Stomach (tissue), 8 donors: ENCODE measurements at regions not wholly inside any gene's neighbourhood (a gene's known extent, or its start where the extent isn't known, plus 50 kb on each side); places are given as distances from the start of the nearest gene placed in this dataset.
A peak's percentile ranks its signal among the peaks of the same experiment; 100 is the strongest.

Source experiments
- DNase-seq, 2 donors: peaks; one replicate each; pipeline versions ENCODE4 v3.0.0 to v3.0.0-alpha.2; 2013 to 2019
- H3K27ac ChIP-seq, 5 donors: fragments of 200-600 bp in 4 of 5; sonication (generic) in 4 of 5; one replicate each; pipeline ENCODE4 v1.5.1; 2013 to 2019; ENCODE audit warnings: mild to moderate bottlenecking in 1 of 5, moderate library complexity in 1 of 5
- H3K27me3 ChIP-seq, 3 donors: fragments of 200-600 bp; sonication (generic); one replicate each; pipeline ENCODE4 v1.5.1; 2017 to 2019; ENCODE audit warnings: mixed run types in 1 of 3
- H3K36me3 ChIP-seq, 4 donors: fragments of 200-600 bp; sonication (generic); 1 replicate in 3 of 4; 2 replicates in 1 of 4; pipeline ENCODE4 v1.5.1; 2016 to 2019
- H3K4me1 ChIP-seq, 4 donors: fragments of 200-600 bp; sonication (generic); one replicate each; pipeline ENCODE4 v1.5.1; 2016 to 2019
- H3K4me3 ChIP-seq, 4 donors: fragments of 200-600 bp; sonication (generic) in 3 of 4; one replicate each; pipeline ENCODE4 v1.5.1; 2016 to 2019; ENCODE audit warnings: mild to moderate bottlenecking in 1 of 4
- H3K9me3 ChIP-seq, 4 donors: fragments of 200-600 bp; sonication (generic); one replicate each; pipeline ENCODE4 v1.5.1; 2016 to 2019
- EP300 ChIP-seq: sonication (generic); formaldehyde crosslinking; IDR thresholded peaks from one replicate; pipeline ENCODE4 v1.6.1; 2017; ENCODE audit warnings: antibody characterized with exemption
- POLR2A ChIP-seq, 4 donors: fragments of 450-650 bp; IDR thresholded peaks; one replicate each; pipeline ENCODE4 v1.6.1; 2016; ENCODE audit warnings: antibody characterized with exemption in 4 of 4, control low read depth in 2 of 4, mild to moderate bottlenecking in 1 of 4, moderate library complexity in 1 of 4
- POLR2AphosphoS5 ChIP-seq, 3 donors: sonication (generic); formaldehyde crosslinking; IDR thresholded peaks; one replicate each; pipeline ENCODE4 v1.6.1; 2016; ENCODE audit warnings: antibody characterized with exemption in 3 of 3
- WGBS, 5 donors: extraction: QIAGEN DNeasy Blood & Tissue Kit in 3 of 5; methylation state at CpG; one replicate each; pipeline versions ENCODE4 v1.1.5 to v1.1.7; 2013 to 2018; 5-methylcytosine and 5-hydroxymethylcytosine counted together
- intact Hi-C: fragments of 100-400 bp; cut with DNase I; formaldehyde crosslinking; loops from one replicate; pipeline ENCODE4 v1.15.1; 2023; ENCODE audit warnings: low total_unique reads
- TF ChIP-seq, protein P1 (sequence below), 7 experiments: fragments of 450-650 bp in 4 of 7; fragments of 200-600 bp in 3 of 7; sonication (generic) in 3 of 7; IDR thresholded peaks; one replicate each; pipeline ENCODE4 v1.5.1; 2016 to 2019; ENCODE audit warnings: antibody characterized with exemption in 7 of 7, control low read depth in 2 of 7, mild to moderate bottlenecking in 1 of 7
- donor health status: healthy with polysubstance abuse.
- donor health status: Bipolar disorder and iron deficiency.
- donor health status: healthy.

DNA sequence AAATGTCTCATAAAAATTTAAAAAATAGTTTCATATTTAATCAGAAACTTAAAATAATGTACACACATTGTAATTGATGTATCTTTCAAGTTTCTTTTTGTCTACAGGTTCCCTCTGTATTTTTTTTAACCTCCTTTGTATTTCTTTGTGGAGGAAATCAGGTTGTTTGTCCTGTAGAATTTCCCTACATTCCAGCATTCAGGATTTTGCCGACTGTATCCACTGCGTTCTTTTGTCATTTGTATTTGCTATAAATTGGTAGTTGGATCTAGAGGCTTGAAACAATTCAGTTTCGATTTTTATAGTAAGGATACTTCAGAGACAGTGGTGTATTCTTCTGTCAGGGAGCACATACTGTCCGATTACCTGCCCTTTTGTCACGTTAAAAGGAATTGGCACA is 367.2 kb downstream of the SOX2 start:
- no peaks in the 10 kb centered on the region for H3K27me3 ChIP-seq
- TF ChIP-seq POLR2AphosphoS5 (IDR thresholded peaks at IDR 0.05) = no peak
- no peak for TF ChIP-seq POLR2A (IDR thresholded peaks at IDR 0.05)
- TF ChIP-seq EP300 = no peak
- TF ChIP-seq, protein P1, sequence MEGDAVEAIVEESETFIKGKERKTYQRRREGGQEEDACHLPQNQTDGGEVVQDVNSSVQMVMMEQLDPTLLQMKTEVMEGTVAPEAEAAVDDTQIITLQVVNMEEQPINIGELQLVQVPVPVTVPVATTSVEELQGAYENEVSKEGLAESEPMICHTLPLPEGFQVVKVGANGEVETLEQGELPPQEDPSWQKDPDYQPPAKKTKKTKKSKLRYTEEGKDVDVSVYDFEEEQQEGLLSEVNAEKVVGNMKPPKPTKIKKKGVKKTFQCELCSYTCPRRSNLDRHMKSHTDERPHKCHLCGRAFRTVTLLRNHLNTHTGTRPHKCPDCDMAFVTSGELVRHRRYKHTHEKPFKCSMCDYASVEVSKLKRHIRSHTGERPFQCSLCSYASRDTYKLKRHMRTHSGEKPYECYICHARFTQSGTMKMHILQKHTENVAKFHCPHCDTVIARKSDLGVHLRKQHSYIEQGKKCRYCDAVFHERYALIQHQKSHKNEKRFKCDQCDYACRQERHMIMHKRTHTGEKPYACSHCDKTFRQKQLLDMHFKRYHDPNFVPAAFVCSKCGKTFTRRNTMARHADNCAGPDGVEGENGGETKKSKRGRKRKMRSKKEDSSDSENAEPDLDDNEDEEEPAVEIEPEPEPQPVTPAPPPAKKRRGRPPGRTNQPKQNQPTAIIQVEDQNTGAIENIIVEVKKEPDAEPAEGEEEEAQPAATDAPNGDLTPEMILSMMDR (IDR thresholded peaks at IDR 0.05) = no peak
- no peaks in the 10 kb centered on the region for H3K36me3 ChIP-seq
- H3K27ac ChIP-seq = no peak overlapping the region
- intact Hi-C loops = no loop called here
- no peak for DNase-seq
- 76 to 82% (median 79%) methylated on average over 5 of the region's 5 CpGs for WGBS, 5 donors
- no peaks in the 10 kb centered on the region for H3K4me1 ChIP-seq
- H3K4me3 ChIP-seq = no peak overlapping the region
- no peaks in the 10 kb centered on the region for H3K9me3 ChIP-seq

DNA sequence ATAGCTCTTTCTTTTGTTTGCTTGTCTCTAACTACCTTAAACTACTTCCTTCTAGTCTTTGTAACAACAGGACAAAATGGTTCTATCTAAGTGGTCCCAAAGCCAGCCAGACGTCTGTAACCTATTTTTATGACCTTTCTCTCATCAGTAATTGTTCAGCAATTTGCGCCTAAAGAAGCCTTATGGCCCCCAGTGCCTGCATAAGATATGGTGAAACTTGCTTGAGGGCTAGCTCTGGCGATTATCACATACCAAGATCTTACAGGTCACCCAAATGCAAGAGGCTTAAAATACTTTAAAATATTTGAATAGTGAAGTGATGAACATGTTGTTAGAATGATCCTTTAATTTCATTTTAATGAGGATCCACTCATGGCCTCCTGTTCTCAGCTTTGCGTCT is 369.4 kb downstream of the SOX2 start:
- Histone ChIP-seq H3K36me3 (no peaks in the 10 kb centered on the region), H3K27ac (no peak overlapping the region), H3K27me3 (no peaks in the 10 kb centered on the region), H3K4me3 (no peak overlapping the region), H3K9me3 (no peaks in the 10 kb centered on the region), H3K4me1 (no peaks in the 10 kb centered on the region)
- TF ChIP-seq POLR2A (IDR thresholded peaks at IDR 0.05) (no peak), EP300 (no peak), POLR2AphosphoS5 (IDR thresholded peaks at IDR 0.05) (no peak)
- TF ChIP-seq, protein P1 (IDR thresholded peaks at IDR 0.05) = no peak
- WGBS, 5 donors = 75 to 78% (median 76%) methylated on average over 4 of the region's 4 CpGs
- no peak for DNase-seq
- intact Hi-C loops = no loop called here

DNA sequence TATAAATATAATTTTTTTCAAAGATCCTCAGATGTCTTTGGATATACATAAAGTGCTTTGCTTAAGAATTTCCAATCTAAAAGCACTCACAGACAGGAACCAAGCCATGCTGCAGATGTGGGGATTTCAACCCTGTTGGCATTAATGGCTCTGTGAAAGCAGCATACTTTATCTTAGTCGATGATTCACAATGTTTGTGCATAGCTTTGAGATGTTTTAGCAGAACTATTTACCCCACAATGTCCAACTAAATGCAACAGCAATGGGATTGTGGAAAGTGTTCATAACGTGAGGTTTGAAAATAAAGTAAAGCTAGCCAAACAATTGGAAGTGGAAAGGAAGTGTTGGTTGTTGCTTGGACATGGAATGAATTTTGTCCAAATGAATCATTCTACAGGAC is 371.4 kb downstream of the SOX2 start:
- no peaks in the 10 kb centered on the region for H3K27me3 ChIP-seq
- peak in 1 of 2 donors; percentile 5 for DNase-seq
- no peak for TF ChIP-seq POLR2AphosphoS5 (IDR thresholded peaks at IDR 0.05)
- TF ChIP-seq EP300 = no peak
- TF ChIP-seq, protein P1 (IDR thresholded peaks at IDR 0.05) = no peak
- TF ChIP-seq POLR2A (IDR thresholded peaks at IDR 0.05) = no peak
- H3K4me3 ChIP-seq = no peak overlapping the region
- H3K36me3 ChIP-seq = no peaks in the 10 kb centered on the region
- no peak overlapping the region for H3K27ac ChIP-seq
- WGBS, 5 donors = 21 to 28% (median 25%) methylated on average over 2 of the region's 2 CpGs
- H3K4me1 ChIP-seq = no peaks in the 10 kb centered on the region
- H3K9me3 ChIP-seq = no peaks in the 10 kb centered on the region
- intact Hi-C loops = no loop called here

DNA sequence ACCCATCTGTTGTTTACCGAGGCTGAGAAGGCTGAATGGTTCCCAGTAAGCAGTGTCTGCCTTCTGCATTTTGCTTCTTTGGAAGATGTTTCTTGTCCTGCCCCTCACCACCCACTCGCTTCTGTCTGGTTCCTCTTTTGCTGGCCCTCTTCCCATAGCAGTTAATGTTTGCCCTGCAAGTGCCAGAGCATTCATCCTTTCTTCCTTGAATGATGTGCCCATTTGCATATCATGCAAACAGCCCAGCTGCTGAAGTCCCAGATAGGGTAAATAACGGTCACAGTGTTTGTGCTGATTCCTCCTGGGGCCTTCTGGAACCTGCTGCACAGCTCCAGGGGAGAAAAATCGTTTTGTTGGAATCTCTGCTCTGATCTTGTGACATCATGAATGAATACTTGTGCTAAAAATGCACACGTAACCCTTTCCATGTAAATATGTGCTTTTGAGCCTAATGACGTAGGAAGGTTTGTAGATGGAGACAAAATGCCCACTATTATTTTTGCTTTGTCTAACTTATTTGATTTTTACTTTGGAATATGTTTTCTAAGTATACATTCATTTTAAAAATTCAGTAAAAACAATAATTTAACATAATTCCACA is 381.0 kb downstream of the SOX2 start:
- no peaks in the 10 kb centered on the region for H3K36me3 ChIP-seq
- intact Hi-C loops = no loop called here
- H3K27ac ChIP-seq = no peak overlapping the region
- TF ChIP-seq, protein P1 (IDR thresholded peaks at IDR 0.05) = no peak
- TF ChIP-seq POLR2A (IDR thresholded peaks at IDR 0.05) = no peak
- TF ChIP-seq POLR2AphosphoS5 (IDR thresholded peaks at IDR 0.05) = no peak
- no peak for TF ChIP-seq EP300
- H3K4me3 ChIP-seq = no peak overlapping the region
- WGBS, 5 donors = 14 to 28% (median 19%) methylated on average over 6 of the region's 6 CpGs
- peaks cover 0 to 5% (median 0%) of the 10 kb centered on the region in 4 donors for H3K4me1 ChIP-seq
- peak in 1 of 2 donors; percentile 35 for DNase-seq
- H3K27me3 ChIP-seq = no peaks in the 10 kb centered on the region
- H3K9me3 ChIP-seq = peaks cover 0 to 9% (median 0%) of the 10 kb centered on the region in 4 donors
